ENCODE measurements at regions not wholly inside any gene's neighbourhood (a gene's known extent, or its start where the extent isn't known, plus 50 kb on each side); places are given as distances from the start of the nearest gene placed in this dataset.

GRCh38 chr1:221911714-221912113 lies 169.8 kb upstream of the DUSP10 start:
- Histone ChIP-seq H3K27ac (ENCODE audit: low read length) (no peak overlapping the region), H3K9ac (ENCODE audit: low read length) (no peak overlapping the region), H3F3A (ENCODE audit: insufficient read depth, low read length, poor library complexity, severe bottlenecking) (no peaks in the 10 kb centered on the region), H3K79me2 (replicated peaks; ENCODE audit: insufficient read depth, low read length) (no peaks in the 10 kb centered on the region), H4K20me1 (ENCODE audit: insufficient read depth) (no peaks in the 10 kb centered on the region), H3K36me3 (ENCODE audit: insufficient read depth, low read length) (no peaks in the 10 kb centered on the region), H2AFZ (ENCODE audit: low read depth, low read length) (no peak overlapping the region), H3K27me3 (ENCODE audit: insufficient read depth, low read depth, low read length) (no peaks in the 10 kb centered on the region), H3K4me3 (ENCODE audit: low read length) (no peak overlapping the region), H3K4me2 (ENCODE audit: low read length) (no peak overlapping the region), H3K9me3 (ENCODE audit: low read length) (no peaks in the 10 kb centered on the region), H3K9me2 (ENCODE audit: insufficient read depth, low read length) (no peaks in the 10 kb centered on the region)
- TF ChIP-seq POLR2AphosphoS5 (IDR thresholded peaks at IDR 0.05): no peak
- TF ChIP-seq SMC3 (conservative IDR thresholded peaks at IDR 0.05; ENCODE audit: poor library complexity): no peak
- TF ChIP-seq CTCF (IDR thresholded peaks at IDR 0.05; ENCODE audit: poor library complexity, severe bottlenecking): no peak
- no peak for TF ChIP-seq EP300 (conservative IDR thresholded peaks at IDR 0.05; ENCODE audit: poor library complexity, severe bottlenecking)
- no peak for TF ChIP-seq REST (IDR thresholded peaks at IDR 0.05; ENCODE audit: borderline replicate concordance)
- TF ChIP-seq RAD21 (conservative IDR thresholded peaks at IDR 0.05): no peak
- no peak for TF ChIP-seq MXI1 (conservative IDR thresholded peaks at IDR 0.05; ENCODE audit: poor library complexity, severe bottlenecking)
- no peak for TF ChIP-seq TAF1 (IDR thresholded peaks at IDR 0.05; ENCODE audit: low read depth)
- no peak for TF ChIP-seq EZH2 (IDR thresholded peaks at IDR 0.05; ENCODE audit: borderline replicate concordance, insufficient read depth, low read length, poor library complexity, severe bottlenecking)

- H3F3A ChIP-seq (ENCODE audit: insufficient read depth, low read length, poor library complexity, severe bottlenecking): no peaks in the 10 kb centered on the region
- H3K36me3 ChIP-seq (ENCODE audit: insufficient read depth, low read length): no peaks in the 10 kb centered on the region
Observed at GRCh38 chr1:221910222-221910621, 168.3 kb upstream of the DUSP10 start.

More at GRCh38 chr1:221910222-221910621, 168.3 kb upstream of the DUSP10 start:
- Histone ChIP-seq H2AFZ (ENCODE audit: low read depth, low read length) (no peak overlapping the region), H3K4me2 (ENCODE audit: low read length) (no peak overlapping the region), H3K27ac (ENCODE audit: low read length) (no peak overlapping the region), H3K9me2 (ENCODE audit: insufficient read depth, low read length) (no peaks in the 10 kb centered on the region), H3K9me3 (ENCODE audit: low read length) (no peaks in the 10 kb centered on the region), H3K79me2 (replicated peaks; ENCODE audit: insufficient read depth, low read length) (no peaks in the 10 kb centered on the region), H3K27me3 (ENCODE audit: insufficient read depth, low read depth, low read length) (no peaks in the 10 kb centered on the region), H4K20me1 (ENCODE audit: insufficient read depth) (no peaks in the 10 kb centered on the region), H3K4me3 (ENCODE audit: low read length) (no peak overlapping the region), H3K9ac (ENCODE audit: low read length) (no peak overlapping the region)
- TF ChIP-seq REST (IDR thresholded peaks at IDR 0.05; ENCODE audit: borderline replicate concordance): no peak
- no peak for TF ChIP-seq SMC3 (conservative IDR thresholded peaks at IDR 0.05; ENCODE audit: poor library complexity)
- TF ChIP-seq MXI1 (conservative IDR thresholded peaks at IDR 0.05; ENCODE audit: poor library complexity, severe bottlenecking): no peak
- no peak for TF ChIP-seq TAF1 (IDR thresholded peaks at IDR 0.05; ENCODE audit: low read depth)
- TF ChIP-seq EZH2 (IDR thresholded peaks at IDR 0.05; ENCODE audit: borderline replicate concordance, insufficient read depth, low read length, poor library complexity, severe bottlenecking): no peak
- TF ChIP-seq CTCF (IDR thresholded peaks at IDR 0.05; ENCODE audit: poor library complexity, severe bottlenecking): no peak
- no peak for TF ChIP-seq POLR2AphosphoS5 (IDR thresholded peaks at IDR 0.05)
- no peak for TF ChIP-seq RAD21 (conservative IDR thresholded peaks at IDR 0.05)
- no peak for TF ChIP-seq EP300 (conservative IDR thresholded peaks at IDR 0.05; ENCODE audit: poor library complexity, severe bottlenecking)

Data from neural cell (in vitro differentiated cells).